Colon (tissue), 2 donors: ENCODE measurements at regions not wholly inside any gene's neighbourhood (a gene's known extent, or its start where the extent isn't known, plus 50 kb on each side); places are given as distances from the start of the nearest gene placed in this dataset.

Experiments used
- FAIRE-seq: peaks from 2 replicates; lab custom pipeline; 2012; peaks lifted over from hg19 to GRCh38; lab: Jason Lieb, UNC
- donor health status: control.
- donor health status: control.

GRCh38 chr4:136925203-136925602 lies 607.1 kb downstream of the PCDH18 start:
- no peak for FAIRE-seq

DNA sequence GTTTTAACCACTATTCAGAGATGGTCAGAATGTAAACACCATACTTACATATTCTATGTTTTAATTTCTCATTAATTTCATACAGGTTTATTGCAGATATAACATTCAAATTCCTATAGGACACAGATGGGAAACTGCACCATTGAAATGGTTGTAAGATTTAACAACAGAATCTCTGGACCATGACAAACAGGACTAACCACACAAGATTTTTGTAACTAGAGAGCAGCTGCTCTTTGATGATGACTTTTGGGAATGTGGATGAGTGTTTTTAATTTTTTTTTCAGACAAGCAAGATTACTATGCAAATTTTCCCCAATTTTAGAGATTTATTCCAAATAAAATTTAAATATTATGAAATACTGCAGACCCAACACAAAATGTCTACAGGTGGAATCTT lies 610.2 kb downstream of the PCDH18 start:
- FAIRE-seq, result no peak

DNA sequence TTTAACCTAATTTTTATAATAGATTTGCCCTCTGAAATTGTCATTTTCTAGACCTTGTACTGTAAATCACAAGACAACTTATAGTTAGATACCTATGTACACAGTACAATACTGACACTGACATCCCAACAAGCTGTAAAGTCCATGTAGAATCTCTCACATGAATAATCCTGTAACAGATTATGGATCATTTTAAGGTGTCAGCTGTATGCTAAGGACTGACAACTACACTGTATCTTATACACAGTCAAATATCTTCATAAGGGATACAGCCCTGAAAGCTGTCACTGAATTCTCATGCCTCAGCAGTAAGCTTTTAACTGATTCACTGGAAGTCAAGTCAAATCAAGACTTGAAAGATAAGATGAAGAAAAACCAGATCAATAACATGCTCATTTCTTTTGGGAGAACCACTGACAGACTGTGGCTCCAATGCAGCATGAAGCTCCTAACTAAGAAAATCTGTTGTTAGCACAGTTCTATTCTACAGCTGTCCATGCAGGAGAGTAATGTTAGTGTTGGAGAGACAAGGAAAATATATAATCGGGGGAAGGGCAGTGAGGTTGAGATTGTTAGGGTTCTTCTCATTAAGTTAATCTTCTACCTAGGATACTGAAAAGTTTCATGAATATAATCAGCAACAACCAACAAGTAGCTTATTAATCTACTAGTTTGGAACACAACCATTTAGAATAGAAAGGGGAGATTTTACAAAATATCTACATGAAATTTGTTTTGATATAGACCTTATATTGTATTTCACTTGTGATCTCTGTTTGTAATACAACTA lies 612.0 kb downstream of the PCDH18 start:
- FAIRE-seq, result no peak

- no peak for FAIRE-seq
Observed at GRCh38 chr4:136918772-136919171, 613.5 kb downstream of the PCDH18 start.

- FAIRE-seq, result no peak
Observed at GRCh38 chr4:136917312-136918110, 614.8 kb downstream of the PCDH18 start.

GRCh38 chr4:136909626-136910025 lies 622.7 kb downstream of the PCDH18 start:
- FAIRE-seq, result no peak

DNA sequence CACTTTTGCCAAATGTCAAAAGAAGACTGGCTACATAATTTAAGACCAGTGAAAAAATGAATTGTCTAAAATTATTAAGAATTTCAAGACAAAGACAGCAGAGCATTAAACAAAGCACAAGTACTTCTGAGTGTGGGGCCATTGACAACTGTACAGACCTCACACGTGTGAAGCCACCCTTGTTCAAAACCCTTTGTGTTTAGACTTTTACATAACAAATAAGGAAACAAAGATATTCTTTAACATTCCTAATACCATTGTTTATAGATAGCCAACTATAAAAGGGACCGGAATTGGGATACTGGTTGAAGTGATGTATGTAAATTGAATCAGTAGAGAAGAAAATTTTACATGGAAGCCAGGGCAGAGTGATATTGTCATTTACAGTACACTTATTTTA lies 624.2 kb downstream of the PCDH18 start:
- no peak for FAIRE-seq

DNA sequence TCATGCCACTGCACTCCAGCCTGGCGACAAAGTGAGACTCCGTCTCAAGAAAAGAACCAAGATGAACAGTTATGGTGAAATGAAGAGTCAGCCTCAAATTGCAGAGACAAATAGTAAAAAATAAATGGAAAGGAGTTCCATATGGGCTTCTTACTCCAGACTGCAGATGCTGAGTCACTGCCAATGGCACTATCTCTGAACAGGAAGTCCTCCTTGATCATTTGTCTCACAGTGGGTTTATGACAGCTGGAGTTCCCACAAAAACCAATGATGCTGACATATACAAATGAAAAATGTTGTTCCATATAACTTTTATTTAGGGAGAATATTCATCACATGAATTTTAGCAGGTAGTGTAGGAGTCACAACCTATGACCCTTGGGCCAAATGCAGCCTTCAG lies 631.6 kb downstream of the PCDH18 start:
- no peak for FAIRE-seq

- FAIRE-seq, result no peak
Observed at GRCh38 chr4:136898590-136899248, 633.6 kb downstream of the PCDH18 start.

DNA sequence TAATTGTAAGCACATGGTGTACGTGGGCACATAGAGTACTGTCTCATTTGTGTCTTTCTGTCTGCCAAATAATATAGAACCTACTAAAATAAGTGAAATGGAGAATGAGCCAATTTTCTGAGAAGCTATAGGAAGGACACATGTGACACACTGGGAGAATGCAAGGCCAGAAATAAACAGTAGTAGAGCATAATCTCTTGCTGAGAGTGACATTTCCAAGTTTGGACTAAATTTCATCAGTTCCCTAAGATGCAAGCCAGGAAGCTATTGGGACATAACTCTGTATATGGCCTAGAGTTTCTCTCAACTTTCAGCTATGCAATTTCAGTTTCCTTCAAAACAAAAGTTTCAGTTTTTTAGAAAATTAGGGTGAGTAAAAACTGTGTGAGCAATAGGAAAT lies 638.7 kb downstream of the PCDH18 start:
- FAIRE-seq, result no peak

DNA sequence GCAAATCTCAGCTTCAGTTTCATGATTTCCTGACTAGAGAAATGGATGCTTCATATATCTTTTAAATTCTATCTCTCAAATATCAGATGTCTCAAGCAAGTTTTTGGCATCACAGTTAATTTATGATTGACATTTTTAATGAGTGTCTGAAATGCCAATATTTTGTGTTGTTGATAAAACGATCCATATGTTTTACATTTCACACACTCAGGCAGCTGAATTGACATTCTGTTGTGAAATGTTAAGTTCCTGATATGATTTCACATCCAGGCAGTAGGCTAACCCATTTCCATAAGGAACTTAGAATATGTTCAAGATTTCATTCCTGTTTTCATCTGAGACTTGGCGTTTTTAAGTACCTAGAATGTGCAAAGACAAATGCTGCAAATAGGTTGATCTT lies 650.6 kb downstream of the PCDH18 start:
- no peak for FAIRE-seq

- FAIRE-seq, result no peak
Observed at GRCh38 chr4:136873555-136873954, 658.7 kb downstream of the PCDH18 start.

GRCh38 chr4:136867465-136867864 lies 664.8 kb downstream of the PCDH18 start:
- no peak for FAIRE-seq

- FAIRE-seq, result no peak
Observed at GRCh38 chr4:136865526-136865925, 666.8 kb downstream of the PCDH18 start.

DNA sequence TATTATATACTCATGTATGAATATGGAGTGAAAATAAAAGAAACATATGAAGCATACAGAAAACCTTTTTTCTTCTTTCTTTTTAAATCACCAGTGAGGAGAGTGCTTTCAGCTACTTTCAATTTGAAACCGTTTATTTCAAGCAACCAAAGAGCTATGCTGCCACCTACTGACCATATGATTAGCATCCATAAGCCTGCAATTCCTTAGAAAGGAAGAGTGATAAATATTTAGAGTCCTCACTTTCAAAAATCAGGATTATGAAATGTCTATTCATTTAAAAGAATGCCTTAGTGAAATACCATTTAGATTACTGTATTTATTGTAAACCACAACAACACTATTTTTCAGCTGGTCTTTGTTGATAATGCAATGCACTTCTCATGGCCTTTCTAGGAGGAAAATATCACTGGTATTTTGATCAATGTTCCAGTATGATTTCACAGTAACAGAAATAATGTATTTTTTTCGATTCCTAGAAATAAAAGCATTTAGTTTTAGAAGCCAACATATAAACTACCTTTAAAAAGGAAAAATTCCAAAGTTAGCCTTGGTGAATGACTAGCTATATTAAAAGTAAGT lies 667.6 kb downstream of the PCDH18 start:
- FAIRE-seq, result peak; percentile 92

DNA sequence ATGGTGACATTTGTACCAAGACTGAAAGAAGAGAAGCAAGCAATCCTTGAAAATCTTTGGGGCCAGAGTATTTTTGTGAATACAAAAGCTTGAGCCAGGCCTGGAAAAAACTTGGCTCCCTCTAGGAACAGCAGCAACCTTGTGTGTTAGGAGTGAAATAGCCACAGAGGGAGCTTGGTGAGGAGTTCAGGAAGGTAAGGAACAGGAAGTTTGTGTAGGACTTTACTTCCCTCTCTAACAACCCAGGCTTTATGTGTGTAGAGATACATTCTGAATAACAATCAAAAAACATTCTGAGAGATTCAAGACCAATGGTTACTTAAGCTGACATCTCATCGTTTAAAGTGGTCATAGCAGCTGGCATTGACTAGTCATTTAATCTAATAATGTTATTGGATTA lies 668.5 kb downstream of the PCDH18 start:
- no peak for FAIRE-seq

GRCh38 chr4:136862653-136863052 lies 669.6 kb downstream of the PCDH18 start:
- no peak for FAIRE-seq

DNA sequence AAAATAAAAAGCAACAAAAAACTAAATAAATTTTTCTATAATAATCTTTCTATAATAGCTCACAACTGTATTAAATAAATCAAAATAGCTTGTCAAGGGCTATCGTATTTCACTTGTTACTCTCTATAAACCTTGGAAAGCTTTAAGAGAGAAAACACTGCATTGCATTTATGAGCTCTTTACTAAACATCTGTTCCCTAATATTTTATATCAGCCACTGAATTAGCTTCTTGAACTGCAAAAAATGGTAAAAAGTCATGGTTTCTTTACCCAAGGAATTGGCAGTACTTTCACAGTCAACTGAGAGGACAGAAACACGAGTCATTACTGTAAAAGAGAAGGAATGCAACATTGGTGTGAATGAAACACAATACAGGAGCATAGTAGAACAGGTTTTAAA lies 671.2 kb downstream of the PCDH18 start:
- no peak for FAIRE-seq

DNA sequence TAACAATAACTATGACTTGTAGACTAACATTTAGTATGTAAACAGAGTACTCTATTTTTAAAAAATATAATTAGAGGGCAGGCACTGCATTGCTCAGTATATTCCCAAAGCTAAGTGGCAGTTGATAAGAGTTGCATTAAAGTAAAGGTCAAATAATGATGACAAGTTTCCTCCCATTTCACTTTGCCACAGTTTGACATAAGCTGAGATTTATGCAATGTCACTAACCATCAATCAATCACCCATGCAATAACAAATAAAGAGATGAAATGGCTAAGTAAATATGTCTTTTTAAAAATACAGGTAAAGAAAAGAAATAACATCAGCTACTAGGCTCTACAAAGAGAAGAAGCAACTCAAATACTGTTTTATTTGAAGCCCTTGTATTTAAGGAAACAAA lies 673.4 kb downstream of the PCDH18 start:
- no peak for FAIRE-seq

GRCh38 chr4:136855886-136856285 lies 676.4 kb downstream of the PCDH18 start:
- no peak for FAIRE-seq

DNA sequence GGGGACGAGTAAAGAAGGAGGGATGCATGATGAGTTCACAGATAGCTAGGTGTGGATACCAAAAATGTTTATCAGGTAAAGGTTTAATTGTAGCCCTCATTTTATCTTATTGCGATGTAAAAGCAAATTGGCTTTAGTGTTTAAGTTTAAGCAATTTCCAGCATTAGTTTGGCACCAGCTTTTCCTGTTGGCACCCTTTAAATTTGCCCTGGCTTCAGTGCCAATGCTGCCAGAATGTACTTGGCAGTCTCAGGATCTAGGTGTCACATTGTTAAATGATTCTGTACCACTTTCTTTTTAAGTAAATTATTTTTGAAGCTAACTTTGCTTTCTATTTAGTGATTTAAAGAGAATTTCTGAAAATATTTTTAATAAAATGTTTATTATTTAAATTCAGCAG lies 681.8 kb downstream of the PCDH18 start:
- FAIRE-seq, result no peak

DNA sequence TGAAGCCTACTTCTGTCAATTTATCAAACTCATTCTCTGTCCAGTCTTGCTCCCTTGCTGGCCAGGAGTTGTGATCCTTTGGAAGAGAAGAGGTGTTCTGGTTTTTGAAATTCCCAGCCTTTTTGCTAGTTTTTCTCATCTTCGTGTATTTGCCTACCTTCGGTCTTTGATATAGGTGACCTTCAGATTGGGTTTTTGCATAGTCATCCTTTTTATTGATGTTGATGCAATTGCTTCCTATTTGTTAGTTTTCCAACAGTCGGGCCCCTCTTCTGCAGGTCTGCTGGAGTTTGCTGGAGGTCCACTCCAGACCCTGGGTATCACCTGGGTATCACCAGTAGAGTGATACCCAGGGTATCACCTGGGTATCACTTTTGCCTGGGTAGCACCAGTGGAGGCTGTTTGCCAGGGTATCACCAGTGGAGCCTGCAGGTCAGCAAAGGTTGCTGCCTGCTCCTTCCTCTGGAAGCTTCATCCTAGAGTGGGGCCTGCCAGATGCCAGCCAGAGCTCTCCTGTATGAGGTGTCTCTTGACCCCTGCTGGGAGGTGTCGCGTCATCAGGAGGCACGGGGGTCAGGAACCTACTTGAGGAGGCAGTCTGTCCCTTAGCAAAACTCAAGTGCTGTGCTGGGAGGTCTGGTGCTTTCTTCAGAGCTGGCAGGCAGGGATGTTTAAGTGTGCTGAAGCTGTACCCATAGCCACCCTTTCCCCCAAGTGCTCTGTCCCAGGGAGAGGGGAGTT lies 684.2 kb downstream of the PCDH18 start:
- no peak for FAIRE-seq
